ENCODE measurements at regions not wholly inside any gene's neighbourhood (a gene's known extent, or its start where the extent isn't known, plus 50 kb on each side); places are given as distances from the start of the nearest gene placed in this dataset.
"Not testable (repeated sequence)": the region's sequence is repeated elsewhere in the genome, so short reads cannot be mapped to it uniquely, and the experiment has no call there.

DNA sequence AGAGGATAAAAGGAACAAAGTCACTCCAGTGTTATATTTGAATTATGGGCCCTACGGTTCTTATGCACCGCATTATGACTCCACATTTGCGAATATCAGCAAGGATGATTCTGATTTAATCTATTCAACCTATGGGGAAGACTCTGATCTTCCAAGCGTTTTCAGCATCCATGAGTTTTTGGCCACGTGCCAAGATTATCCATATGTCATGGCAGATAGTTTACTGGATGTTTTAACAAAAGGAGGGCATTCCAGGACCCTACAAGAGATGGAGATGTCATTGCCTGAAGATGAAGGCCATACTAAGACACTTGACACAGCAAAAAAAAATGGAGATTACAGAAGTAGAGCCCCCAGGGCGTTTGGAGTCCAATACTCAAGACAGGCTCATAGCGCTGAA is 113.4 kb downstream of the IL12A start:
- not testable (repeated sequence) for H3K9ac ChIP-seq (ENCODE audit: low read depth in 1 of 2, low read length in 2 of 2); H3K36me3 ChIP-seq (ENCODE audit: control insufficient read depth in 4 of 4, insufficient read depth in 3 of 4, low read depth in 1 of 4, low read length in 3 of 4); H3K4me1 ChIP-seq (ENCODE audit: control insufficient read depth in 4 of 4, insufficient read depth in 4 of 4, low read length in 3 of 4); H3K4me3 ChIP-seq (ENCODE audit: low read depth in 1 of 3, low read length in 3 of 3); H3K9me3 ChIP-seq (ENCODE audit: control insufficient read depth in 4 of 4, low read length in 3 of 4); DNase-seq (ENCODE audit: low spot score); H3K27ac ChIP-seq (ENCODE audit: low read depth in 1 of 2, low read length in 2 of 2); H3K27me3 ChIP-seq (ENCODE audit: control insufficient read depth in 4 of 4, insufficient read depth in 4 of 4, low read length in 3 of 4)
- WGBS = 85% methylated on average over 7 of the region's 7 CpGs

DNA sequence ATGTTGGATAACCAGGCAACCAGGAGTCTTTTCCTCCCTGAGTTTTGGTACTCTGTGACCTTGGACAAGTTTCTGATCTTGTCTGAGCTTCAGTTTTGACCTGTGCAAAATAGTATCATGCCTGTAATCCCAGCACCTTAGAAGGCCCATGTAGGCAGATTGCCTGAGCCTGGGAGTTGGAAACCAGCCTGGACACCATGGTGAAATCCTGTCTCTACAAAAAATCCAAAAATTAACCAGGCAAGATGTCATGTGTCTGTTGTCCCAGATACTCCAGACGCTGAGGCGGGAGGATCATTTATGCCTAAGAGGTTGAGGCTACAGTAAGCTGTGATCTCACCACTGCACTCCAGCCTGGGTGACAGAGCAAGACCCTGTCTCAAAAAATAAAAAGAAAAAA is 114.8 kb downstream of the IL12A start:
- Histone ChIP-seq H3K4me1 (ENCODE audit: control insufficient read depth in 4 of 4, insufficient read depth in 4 of 4, low read length in 3 of 4) (peaks cover 4 to 13% (median 8%) of the 10 kb centered on the region in 4 donors), H3K4me3 (ENCODE audit: low read depth in 1 of 3, low read length in 3 of 3) (no peak overlapping the region), H3K27ac (ENCODE audit: low read depth in 1 of 2, low read length in 2 of 2) (no peak overlapping the region), H3K27me3 (ENCODE audit: control insufficient read depth in 4 of 4, insufficient read depth in 4 of 4, low read length in 3 of 4) (no peaks in the 10 kb centered on the region), H3K36me3 (ENCODE audit: control insufficient read depth in 4 of 4, insufficient read depth in 3 of 4, low read depth in 1 of 4, low read length in 3 of 4) (no peaks in the 10 kb centered on the region), H3K9me3 (ENCODE audit: control insufficient read depth in 4 of 4, low read length in 3 of 4) (no peaks in the 10 kb centered on the region), H3K9ac (ENCODE audit: low read depth in 1 of 2, low read length in 2 of 2) (no peak overlapping the region)
- WGBS = 68% methylated on average over 2 of the region's 2 CpGs
- TF ChIP-seq RXRA (IDR thresholded peaks at IDR 0.05) = no peak
- peak in 1 of 2 donors; percentile 12 for TF ChIP-seq HNF4A (conservative IDR thresholded peaks at IDR 0.05)
- DNase-seq (ENCODE audit: low spot score) = no peak

DNA sequence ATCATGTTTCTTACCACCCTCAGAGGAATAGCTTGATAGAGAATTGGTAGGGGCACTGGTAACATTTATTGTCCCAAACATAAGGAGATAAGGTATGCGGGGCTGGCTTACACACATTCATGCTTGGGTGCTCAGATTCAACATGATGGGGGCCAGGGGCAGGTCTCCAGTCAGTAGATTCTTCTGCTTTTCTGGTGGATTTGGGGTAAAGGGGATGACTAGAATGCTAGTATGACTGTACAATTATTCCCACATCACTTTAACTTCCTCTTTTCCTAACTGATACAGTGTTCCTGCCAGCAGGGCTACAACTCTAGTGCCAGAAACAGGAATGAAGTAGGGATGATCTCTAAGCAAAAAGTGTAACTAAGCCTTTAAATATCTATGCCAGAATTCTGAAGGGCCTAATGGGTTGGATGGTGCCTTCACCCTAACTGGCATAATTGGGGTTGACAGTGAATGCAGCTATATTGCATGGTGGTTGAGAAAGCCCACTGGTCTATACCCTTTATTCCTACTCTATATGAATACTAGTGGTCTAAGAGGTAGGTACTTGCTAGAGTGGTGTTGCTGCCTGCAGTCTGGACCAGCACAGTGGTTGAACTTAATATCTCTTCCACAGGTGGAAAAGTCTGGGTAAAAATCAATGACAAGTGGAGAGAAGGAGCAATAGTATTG is 117.4 kb downstream of the IL12A start:
- no peak overlapping the region for H3K4me3 ChIP-seq (ENCODE audit: low read depth in 1 of 3, low read length in 3 of 3)
- H3K9me3 ChIP-seq (ENCODE audit: control insufficient read depth in 4 of 4, low read length in 3 of 4) = no peaks in the 10 kb centered on the region
- no peaks in the 10 kb centered on the region for H3K36me3 ChIP-seq (ENCODE audit: control insufficient read depth in 4 of 4, insufficient read depth in 3 of 4, low read depth in 1 of 4, low read length in 3 of 4)
- TF ChIP-seq, protein P1, sequence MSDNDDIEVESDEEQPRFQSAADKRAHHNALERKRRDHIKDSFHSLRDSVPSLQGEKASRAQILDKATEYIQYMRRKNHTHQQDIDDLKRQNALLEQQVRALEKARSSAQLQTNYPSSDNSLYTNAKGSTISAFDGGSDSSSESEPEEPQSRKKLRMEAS (IDR thresholded peaks at IDR 0.05) = no peak
- TF ChIP-seq RXRA (IDR thresholded peaks at IDR 0.05) = no peak
- H3K27ac ChIP-seq (ENCODE audit: low read depth in 1 of 2, low read length in 2 of 2) = no peak overlapping the region
- no peaks in the 10 kb centered on the region for H3K27me3 ChIP-seq (ENCODE audit: control insufficient read depth in 4 of 4, insufficient read depth in 4 of 4, low read length in 3 of 4)
- H3K9ac ChIP-seq (ENCODE audit: low read depth in 1 of 2, low read length in 2 of 2) = no peak overlapping the region
- whole genome bisulfite sequencing = 89% methylated on average over 1 of the region's 1 CpG
- peaks cover 4 to 14% (median 11%) of the 10 kb centered on the region in 4 donors for H3K4me1 ChIP-seq (ENCODE audit: control insufficient read depth in 4 of 4, insufficient read depth in 4 of 4, low read length in 3 of 4)
- DNase-seq (ENCODE audit: low spot score) = no peak

DNA sequence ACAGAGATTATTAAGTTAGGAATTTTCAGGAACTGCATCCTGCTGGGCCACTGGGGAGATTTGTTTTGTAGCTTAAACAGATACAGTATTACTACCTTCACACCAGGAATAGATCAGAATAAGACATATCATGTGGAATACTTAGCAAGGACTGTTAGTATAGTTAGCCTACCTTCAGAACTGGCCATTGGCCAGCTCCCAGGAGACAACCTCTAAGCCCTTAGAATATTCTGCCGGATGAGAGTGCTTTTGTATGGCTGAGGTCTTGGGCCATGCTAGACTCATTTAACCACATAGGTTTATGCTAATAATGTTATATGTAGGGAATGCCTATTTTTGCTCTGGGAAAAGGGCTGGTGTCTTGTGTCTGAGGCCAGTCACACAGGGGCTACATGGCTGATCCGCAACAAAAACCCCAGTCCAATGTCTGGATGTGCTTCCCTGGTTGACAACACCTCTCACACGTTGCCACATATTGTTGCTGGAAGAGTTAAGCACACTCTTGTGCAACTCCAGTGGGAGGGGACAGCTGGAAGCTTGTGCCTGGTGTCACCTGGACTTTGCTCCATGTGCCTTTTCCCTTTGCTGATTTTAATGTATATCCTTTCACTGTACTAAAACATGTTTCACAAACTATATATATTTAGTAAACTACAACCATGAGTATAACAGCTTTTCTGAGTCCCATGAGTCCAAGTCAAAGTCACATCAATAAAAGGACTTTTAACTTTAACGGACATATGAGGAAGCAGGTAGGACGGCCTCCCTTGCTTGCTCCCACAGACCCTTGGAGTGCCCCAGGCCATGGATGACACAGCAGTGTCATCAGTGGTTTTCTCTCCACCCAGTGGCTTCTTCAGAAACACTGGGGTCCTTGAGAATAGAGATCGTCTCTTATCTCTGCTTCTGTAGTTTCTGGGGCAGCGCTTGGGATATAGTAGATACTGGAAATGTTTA is 118.0 kb upstream of the C3orf80 start:
- H3K27me3 ChIP-seq (ENCODE audit: control insufficient read depth in 4 of 4, insufficient read depth in 4 of 4, low read length in 3 of 4) = no peaks in the 10 kb centered on the region
- no peak overlapping the region for H3K4me3 ChIP-seq (ENCODE audit: low read depth in 1 of 3, low read length in 3 of 3)
- no peaks in the 10 kb centered on the region for H3K36me3 ChIP-seq (ENCODE audit: control insufficient read depth in 4 of 4, insufficient read depth in 3 of 4, low read depth in 1 of 4, low read length in 3 of 4)
- peak; percentile 61 for DNase-seq (ENCODE audit: low spot score)
- H3K9ac ChIP-seq (ENCODE audit: low read depth in 1 of 2, low read length in 2 of 2) = no peak overlapping the region
- no peaks in the 10 kb centered on the region for H3K9me3 ChIP-seq (ENCODE audit: control insufficient read depth in 4 of 4, low read length in 3 of 4)
- H3K27ac ChIP-seq (ENCODE audit: low read depth in 1 of 2, low read length in 2 of 2) = peak overlapping the region; percentile 9 to 28
- H3K4me1 ChIP-seq (ENCODE audit: control insufficient read depth in 4 of 4, insufficient read depth in 4 of 4, low read length in 3 of 4) = peaks cover 10 to 21% (median 15%) of the 10 kb centered on the region in 4 donors
- WGBS = 43% methylated on average over 7 of the region's 7 CpGs
- TF ChIP-seq HNF4G (IDR thresholded peaks at IDR 0.05) = peak; percentile 93
- TF ChIP-seq JUND (IDR thresholded peaks at IDR 0.05) = peak; percentile 59 to 66
- TF ChIP-seq, protein P2, sequence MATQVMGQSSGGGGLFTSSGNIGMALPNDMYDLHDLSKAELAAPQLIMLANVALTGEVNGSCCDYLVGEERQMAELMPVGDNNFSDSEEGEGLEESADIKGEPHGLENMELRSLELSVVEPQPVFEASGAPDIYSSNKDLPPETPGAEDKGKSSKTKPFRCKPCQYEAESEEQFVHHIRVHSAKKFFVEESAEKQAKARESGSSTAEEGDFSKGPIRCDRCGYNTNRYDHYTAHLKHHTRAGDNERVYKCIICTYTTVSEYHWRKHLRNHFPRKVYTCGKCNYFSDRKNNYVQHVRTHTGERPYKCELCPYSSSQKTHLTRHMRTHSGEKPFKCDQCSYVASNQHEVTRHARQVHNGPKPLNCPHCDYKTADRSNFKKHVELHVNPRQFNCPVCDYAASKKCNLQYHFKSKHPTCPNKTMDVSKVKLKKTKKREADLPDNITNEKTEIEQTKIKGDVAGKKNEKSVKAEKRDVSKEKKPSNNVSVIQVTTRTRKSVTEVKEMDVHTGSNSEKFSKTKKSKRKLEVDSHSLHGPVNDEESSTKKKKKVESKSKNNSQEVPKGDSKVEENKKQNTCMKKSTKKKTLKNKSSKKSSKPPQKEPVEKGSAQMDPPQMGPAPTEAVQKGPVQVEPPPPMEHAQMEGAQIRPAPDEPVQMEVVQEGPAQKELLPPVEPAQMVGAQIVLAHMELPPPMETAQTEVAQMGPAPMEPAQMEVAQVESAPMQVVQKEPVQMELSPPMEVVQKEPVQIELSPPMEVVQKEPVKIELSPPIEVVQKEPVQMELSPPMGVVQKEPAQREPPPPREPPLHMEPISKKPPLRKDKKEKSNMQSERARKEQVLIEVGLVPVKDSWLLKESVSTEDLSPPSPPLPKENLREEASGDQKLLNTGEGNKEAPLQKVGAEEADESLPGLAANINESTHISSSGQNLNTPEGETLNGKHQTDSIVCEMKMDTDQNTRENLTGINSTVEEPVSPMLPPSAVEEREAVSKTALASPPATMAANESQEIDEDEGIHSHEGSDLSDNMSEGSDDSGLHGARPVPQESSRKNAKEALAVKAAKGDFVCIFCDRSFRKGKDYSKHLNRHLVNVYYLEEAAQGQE (IDR thresholded peaks at IDR 0.05) = peak; percentile 67
- TF ChIP-seq GABPA (IDR thresholded peaks at IDR 0.05 in 1 of 2, conservative IDR thresholded peaks at IDR 0.05 in 1 of 2) = peak in 1 of 2 donors; percentile 44
- TF ChIP-seq, protein P3, sequence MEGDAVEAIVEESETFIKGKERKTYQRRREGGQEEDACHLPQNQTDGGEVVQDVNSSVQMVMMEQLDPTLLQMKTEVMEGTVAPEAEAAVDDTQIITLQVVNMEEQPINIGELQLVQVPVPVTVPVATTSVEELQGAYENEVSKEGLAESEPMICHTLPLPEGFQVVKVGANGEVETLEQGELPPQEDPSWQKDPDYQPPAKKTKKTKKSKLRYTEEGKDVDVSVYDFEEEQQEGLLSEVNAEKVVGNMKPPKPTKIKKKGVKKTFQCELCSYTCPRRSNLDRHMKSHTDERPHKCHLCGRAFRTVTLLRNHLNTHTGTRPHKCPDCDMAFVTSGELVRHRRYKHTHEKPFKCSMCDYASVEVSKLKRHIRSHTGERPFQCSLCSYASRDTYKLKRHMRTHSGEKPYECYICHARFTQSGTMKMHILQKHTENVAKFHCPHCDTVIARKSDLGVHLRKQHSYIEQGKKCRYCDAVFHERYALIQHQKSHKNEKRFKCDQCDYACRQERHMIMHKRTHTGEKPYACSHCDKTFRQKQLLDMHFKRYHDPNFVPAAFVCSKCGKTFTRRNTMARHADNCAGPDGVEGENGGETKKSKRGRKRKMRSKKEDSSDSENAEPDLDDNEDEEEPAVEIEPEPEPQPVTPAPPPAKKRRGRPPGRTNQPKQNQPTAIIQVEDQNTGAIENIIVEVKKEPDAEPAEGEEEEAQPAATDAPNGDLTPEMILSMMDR (IDR thresholded peaks at IDR 0.05; ENCODE audit: low read depth, low read length, missing input control) = no peak
- peak; percentile 73 to 94 for TF ChIP-seq RXRA (IDR thresholded peaks at IDR 0.05)
- TF ChIP-seq, protein P4, sequence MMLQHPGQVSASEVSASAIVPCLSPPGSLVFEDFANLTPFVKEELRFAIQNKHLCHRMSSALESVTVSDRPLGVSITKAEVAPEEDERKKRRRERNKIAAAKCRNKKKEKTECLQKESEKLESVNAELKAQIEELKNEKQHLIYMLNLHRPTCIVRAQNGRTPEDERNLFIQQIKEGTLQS (IDR thresholded peaks at IDR 0.05) = peak; percentile 29
- peak; percentile 81 for TF ChIP-seq YY1 (IDR thresholded peaks at IDR 0.05)
- TF ChIP-seq RAD21 (IDR thresholded peaks at IDR 0.05) = peak in 1 of 2 donors; percentile 28
- peak; percentile 92 for TF ChIP-seq SP1 (IDR thresholded peaks at IDR 0.05)
- TF ChIP-seq NR2F2 (IDR thresholded peaks at IDR 0.05) = no peak
- peak in 1 of 2 donors; percentile 59 for TF ChIP-seq EGR1 (IDR thresholded peaks at IDR 0.05; ENCODE audit: low read depth in 2 of 2)
- peak; percentile 96 to 98 for TF ChIP-seq HNF4A (conservative IDR thresholded peaks at IDR 0.05)
- TF ChIP-seq FOXA2 (IDR thresholded peaks at IDR 0.05) = peak; percentile 54
- TF ChIP-seq, protein P1 (IDR thresholded peaks at IDR 0.05) = peak; percentile 91

Measured in liver (tissue), 8 donors.